HCT116 (cell line): ENCODE measurements at regions not wholly inside any gene's neighbourhood (a gene's known extent, or its start where the extent isn't known, plus 50 kb on each side); places are given as distances from the start of the nearest gene placed in this dataset.

ENCODE experiments used
- POLR2AphosphoS5 ChIP-seq: IDR thresholded peaks from 2 replicates; pipeline ENCODE4 v1.6.1; 2011; ENCODE audit warnings: mild to moderate bottlenecking, low read depth, low read length, moderate library complexity
- RAD21 ChIP-seq: IDR thresholded peaks from 2 replicates; pipeline ENCODE4 v1.6.1; 2012; ENCODE audit warnings: low read depth, mild to moderate bottlenecking
- TF ChIP-seq, protein P1 (sequence below), 3 experiments: fragments of 200-600 bp in 1 of 3; sonication (generic) in 1 of 3; IDR thresholded peaks in 2 of 3; conservative IDR thresholded peaks in 1 of 3; 2 replicates each; pipeline ENCODE4 v1.5.1; 2012 to 2017; ENCODE audit warnings: low read depth in 2 of 3, low read length in 2 of 3, antibody characterized with exemption in 1 of 3, borderline replicate concordance in 1 of 3, control low read depth in 1 of 3, mild to moderate bottlenecking in 1 of 3, mixed read lengths in 1 of 3, mixed run types in 1 of 3, moderate library complexity in 1 of 3; ENCODE audit not compliant: insufficient read depth in 1 of 3

DNA sequence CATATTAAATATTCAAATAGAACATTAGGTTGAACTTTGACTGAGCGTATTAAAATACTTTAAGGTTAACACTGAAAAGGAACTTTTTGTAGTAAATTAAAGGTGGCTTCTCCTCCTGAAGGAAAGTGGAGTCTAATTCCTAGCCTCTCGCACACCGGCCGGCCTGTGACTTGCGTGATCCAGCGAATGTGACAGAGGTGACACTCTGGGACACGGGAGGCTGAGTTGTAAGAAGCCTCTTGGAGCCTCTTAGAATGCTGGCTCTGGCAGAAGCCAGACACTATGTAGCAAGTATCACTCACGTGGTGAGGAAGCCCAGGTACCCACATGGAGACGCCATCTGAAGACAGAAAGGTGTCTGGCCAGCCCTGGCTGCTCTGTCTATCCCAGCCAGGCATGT lies 64.9 kb upstream of the NSMCE3 start:
- TF ChIP-seq, protein P1, sequence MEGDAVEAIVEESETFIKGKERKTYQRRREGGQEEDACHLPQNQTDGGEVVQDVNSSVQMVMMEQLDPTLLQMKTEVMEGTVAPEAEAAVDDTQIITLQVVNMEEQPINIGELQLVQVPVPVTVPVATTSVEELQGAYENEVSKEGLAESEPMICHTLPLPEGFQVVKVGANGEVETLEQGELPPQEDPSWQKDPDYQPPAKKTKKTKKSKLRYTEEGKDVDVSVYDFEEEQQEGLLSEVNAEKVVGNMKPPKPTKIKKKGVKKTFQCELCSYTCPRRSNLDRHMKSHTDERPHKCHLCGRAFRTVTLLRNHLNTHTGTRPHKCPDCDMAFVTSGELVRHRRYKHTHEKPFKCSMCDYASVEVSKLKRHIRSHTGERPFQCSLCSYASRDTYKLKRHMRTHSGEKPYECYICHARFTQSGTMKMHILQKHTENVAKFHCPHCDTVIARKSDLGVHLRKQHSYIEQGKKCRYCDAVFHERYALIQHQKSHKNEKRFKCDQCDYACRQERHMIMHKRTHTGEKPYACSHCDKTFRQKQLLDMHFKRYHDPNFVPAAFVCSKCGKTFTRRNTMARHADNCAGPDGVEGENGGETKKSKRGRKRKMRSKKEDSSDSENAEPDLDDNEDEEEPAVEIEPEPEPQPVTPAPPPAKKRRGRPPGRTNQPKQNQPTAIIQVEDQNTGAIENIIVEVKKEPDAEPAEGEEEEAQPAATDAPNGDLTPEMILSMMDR (IDR thresholded peaks at IDR 0.05 in 2 of 3, conservative IDR thresholded peaks at IDR 0.05 in 1 of 3; ENCODE audit: borderline replicate concordance in 1 of 3, insufficient read depth in 1 of 3, low read depth in 2 of 3, low read length in 2 of 3) = no peak
- TF ChIP-seq POLR2AphosphoS5 = no peak
- TF ChIP-seq RAD21 = no peak
